Ecto neural progenitor cell (in vitro differentiated cells): ENCODE measurements at regions not wholly inside any gene's neighbourhood (a gene's known extent, or its start where the extent isn't known, plus 50 kb on each side); places are given as distances from the start of the nearest gene placed in this dataset.

Source experiments
- DNase-seq: peaks from one replicate; pipeline ENCODE4 v3.0.0-alpha.2; 2018; ENCODE audit warnings: low spot score

DNA sequence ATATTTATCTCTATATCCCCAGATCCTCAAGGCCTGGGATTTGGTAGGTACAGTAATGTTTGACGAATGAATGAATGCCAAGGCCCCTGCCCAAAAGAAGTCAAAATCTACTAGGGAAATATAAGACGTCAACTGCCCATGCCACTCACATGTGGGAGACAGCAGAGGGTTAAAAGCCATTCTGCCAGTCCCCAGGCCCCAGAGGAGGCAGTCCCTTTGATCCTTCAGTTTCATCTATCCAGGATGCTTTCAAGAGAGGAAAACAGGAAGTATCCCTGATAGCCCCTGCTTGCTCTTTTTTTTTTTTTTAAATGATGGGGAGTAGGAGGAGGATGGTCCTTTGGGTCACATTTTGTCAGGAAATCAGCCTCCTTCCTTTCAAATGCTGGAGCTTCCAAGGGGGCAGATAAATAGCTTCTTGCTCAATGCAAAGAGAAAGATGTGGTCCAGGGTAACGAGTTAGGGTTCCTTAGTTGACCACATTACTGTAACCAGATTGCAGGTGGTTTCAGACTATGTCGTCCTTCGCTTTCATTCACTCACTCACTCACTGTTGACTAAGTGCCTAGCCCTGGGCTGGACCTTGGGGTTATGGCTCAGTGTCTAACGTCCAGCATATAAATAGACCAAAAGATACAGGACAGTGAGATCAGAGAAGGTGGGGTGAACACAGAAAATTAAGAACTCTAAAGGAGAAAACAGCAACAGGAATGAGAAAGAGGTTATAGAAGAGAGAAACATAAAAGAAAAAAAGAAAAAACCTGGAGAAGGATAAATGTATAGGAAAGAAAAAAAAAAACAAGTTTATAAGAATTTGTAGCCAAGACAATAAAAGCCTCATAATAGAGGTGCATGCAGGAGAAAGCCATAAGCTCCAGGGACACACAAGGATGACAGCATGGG lies 64.6 kb upstream of the PIM1 start:
- no peak for DNase-seq

DNA sequence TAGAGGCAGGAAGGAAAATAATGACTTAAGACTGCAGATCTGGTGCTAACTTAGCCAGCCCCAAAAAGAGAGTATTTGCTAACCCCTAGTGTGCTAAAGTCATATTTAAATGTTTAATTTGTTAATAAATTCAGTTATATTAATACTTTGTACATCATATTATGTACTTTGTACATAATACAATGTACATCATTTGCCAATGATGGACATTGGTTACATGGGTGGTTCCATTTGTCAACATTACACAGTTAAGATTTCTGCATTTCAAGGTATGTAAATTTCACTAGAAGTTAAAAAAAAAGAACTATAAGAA lies 63.9 kb upstream of the PIM1 start:
- no peak for DNase-seq

DNA sequence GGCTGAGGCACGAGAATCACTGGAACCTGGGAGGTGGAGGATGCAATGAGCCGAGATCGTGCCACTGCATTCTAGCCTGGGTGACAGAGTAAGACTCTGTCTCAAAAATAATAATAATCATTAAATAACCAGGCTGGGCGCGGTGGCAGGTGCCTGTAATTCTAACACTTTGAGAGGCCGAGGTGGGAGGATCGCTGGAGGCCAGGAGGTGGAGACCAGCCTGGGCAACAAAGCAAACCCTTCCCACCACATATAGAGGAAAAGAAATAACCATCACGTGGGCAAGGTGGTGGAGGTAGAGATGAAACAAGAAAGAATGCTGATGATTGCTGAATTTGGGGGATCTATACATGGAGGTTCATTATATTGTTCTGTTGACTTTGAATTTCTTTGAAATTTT lies 63.4 kb upstream of the PIM1 start:
- no peak for DNase-seq

DNA sequence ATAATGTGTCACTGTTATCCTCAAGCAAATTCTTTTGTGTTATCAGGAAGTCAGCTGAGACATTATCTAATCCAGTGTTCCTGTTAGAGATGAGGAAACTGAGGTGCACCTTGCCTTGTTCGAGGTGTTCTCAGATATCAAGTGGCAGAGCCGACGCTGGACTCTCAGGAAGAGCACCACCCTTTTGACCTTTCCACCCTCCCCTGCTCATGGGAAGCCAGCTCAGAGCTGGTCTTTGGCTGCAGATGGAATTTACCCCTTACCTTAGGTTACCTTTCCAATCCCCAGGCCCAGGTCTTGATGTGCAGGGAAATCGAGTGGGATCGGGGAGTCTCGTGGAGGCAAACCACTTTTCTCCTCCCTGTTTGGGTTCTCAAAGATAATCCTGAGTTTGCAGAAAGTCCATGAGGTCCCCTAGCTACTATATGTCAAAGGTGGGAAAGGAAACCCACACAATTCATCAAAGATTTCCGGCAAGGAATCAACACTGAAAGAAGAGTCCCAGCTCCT lies 62.9 kb upstream of the PIM1 start:
- DNase-seq = no peak

DNA sequence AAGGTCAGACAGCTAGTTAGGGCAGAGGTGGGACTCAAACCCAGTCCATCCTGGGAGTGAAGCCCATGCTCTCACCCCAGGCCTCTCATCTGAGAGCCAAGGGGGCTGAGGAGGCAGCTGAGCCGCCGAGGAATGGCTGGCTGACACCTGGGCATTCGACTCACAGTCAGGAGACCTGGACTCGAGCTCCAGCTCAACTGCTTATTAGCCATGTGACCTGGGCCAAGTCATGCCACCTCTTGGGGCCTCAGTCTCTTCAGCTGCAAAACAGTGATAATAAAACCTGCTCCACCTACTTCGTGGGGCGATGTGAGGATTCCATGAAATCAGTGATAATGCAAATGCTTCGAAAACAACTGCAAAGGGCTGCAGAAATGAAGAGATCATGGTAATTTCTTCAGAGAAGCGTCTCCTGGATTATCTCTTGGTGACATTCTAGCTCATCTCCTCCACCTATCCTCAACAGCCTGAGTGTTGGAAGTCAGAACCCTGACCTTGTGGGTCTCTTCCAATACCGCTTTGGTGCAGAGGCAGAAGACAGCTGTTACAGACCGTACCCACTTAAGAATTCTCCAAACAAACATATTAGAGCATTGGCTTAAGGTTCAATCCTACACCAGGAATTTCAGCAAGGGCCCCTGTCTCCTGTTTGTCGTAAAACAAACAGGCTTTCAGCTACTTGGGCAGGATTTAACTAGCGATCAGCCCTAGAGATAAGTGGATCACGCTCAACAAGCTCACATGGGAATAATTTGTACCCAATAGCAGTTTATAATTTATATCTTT lies 60.0 kb upstream of the PIM1 start:
- no peak for DNase-seq

DNA sequence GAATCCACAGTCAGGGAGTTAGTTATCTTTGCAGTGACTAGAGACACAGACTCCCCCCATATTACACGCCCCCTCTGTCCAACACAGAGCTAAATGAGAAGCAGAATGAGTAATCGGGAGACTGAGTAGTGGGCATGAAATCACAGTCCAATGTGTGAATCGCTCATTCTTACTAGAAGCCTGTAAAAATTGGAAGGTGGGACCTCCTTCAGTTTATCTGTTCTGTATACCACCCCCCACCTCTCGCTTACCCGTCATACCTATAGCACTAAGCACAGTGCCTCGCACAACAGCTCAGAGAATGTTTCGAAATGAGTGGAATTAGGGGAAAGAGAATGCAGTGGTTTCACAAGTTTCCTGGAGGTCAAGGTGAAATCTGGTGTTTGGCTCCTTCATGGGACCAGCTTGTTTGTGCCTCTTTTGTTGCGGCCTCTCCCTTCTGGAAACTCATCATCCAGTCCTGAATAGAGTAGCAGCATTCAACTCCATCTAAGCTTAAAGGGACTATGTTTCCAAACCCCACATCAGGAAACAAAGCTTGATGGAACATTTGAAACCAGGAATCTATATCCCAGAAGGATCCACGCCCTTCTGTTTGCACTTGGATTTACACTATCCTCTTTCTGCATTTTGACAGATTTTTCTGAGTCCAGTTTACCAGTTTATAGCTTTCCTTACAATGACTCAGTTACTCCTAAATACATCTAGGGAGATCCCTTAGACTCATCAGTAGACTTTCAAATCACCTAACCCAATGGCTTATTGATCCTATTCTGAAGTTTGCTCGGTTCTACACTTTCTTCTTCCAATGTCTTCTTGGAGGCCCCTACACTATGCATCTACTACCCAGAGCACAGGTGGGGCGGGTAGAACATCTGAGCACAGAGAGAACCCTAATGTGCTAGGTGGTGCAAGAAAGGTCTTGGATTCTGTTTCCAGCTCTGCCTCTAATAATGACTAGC lies 59.2 kb upstream of the PIM1 start:
- DNase-seq = no peak

DNA sequence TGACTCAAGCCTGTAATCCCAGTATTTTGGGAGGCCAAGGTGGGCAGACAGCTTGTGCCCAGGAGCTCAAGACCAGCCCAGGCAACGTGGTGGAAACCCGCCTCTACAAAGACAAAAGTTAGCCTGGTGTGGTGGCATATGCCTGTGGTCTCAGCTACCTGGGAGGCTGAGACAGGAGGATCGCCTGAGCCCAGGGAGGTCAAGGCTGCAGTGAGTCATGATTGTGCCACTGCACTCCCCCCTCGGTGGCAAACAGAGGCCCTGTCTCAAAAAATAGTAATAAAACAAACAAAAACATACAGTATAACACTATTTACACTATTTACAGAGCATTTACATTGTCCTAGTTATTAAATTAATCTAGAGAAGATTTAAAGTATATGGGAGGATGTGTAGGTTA lies 56.0 kb upstream of the PIM1 start:
- no peak for DNase-seq

DNA sequence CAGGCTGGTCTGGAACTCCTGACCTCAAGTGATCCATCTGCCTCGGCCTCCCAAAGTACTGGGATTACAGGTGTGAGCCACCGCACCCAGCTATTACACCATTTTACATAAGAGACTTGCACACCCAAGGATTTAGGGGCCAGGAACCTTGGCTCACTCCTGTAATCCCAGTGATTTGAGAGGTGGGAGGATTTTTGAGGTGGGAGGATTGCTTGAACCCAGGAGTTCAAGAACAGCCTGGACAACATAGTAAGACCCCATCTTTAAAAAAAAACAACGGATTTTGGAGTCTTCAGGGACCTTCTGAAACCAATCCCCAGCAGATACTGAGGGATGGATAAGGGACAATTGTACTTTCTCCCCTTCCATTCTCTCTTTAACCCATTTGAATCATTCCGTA lies 55.3 kb upstream of the PIM1 start:
- DNase-seq = no peak

DNA sequence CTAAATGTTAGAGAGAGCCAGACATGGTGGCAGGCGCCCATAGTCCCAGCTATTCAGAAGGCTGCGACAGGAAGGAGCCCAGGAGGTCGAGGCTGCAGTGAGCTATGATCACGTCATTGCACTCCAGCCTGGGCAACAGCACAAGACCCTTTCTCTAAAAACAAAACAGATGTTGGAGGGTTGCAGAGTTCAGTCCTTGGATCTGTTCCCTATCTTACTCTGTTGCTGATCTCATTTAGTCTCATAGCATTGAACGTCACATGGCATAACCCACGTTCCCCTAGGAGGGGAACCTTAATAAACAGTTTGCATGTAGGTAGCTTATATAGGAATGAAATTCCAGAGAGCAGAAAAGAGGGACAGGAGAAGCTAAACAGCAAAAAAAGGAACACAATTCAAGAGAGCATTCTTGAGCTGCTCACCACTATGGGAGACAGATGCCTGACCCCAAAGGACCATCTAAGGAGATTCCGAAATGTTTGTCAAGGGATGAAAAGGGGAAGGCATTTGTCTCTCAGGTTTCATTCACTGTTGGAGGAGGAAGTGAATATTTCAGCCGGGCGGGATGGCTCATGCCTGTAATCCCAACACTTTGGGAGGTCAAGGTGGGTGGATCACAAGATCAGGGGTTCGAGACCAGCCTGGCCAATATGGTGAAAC lies 54.6 kb upstream of the PIM1 start:
- DNase-seq = no peak

DNA sequence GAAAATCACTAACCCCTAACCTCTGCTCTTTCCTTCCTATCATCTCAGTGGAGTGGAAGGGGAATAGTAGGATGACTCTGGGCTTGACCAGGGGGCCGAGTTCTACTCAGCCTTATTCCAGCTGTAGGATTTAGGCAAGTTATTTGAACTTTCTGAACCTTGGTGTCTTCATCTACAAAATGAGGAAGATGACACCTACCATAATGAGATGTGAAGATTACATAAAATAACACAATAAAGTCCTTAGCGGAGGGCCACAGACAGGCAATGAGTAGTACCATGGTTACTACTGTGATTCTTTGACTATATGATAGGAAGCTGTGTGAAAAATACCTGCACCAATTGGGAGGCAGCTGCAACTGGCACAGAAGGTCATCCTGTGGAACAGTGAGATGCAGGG lies 53.6 kb upstream of the PIM1 start:
- DNase-seq = no peak

DNA sequence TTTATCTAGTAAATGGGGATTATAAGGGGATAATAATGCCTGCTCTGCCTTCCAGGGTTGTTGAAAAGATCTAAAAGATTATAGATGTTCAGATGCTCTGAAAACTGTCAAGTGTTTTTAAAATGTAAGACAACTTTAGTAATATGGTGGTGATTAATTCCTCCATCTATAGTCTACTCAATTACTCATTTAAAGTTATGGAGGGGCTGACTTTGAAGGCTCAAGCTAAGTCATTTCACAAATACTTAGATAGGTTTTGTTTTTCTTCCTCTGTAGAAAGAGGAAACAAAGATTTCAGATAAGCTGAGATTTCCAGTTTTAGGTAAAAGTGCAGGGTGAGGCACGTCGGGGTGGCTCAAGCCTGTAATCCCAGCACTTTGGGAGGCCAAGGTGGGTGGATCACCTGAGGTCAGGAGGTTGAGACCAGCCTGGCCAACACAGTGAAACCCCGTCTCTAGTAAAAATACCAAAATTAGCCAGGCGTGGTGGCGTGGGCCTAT lies 50.5 kb upstream of the PIM1 start:
- DNase-seq = no peak
